Skin of body (tissue), 1 donor: ENCODE measurements at regions not wholly inside any gene's neighbourhood (a gene's known extent, or its start where the extent isn't known, plus 50 kb on each side); places are given as distances from the start of the nearest gene placed in this dataset.

Source experiments
- DNase-seq: peaks from one replicate; lab custom pipeline; 2025; lab: John Stamatoyannopoulos, UW

- no peak for DNase-seq
Measured at GRCh38 chr7:18153183-18153748, 125.6 kb upstream of the PRPS1L1 start.

DNA sequence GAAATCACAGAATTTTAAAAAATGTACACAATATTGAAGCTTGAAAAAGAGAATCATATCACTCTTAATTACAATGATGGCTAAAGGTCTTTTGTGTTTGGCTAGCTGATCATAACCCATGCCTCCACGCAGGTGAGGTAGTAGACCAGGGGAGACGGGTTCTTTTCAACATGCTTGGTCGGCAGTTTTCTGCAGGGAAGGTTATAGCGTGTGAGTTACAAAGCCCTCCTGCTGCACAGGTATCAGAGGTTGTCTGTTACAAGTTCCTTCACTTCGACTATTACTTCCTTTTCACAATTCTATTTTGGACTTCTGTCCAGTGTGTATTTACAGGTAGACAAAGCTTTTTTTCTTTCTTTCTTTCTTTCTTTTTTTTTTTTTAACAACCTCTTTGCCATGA lies 127.1 kb upstream of the PRPS1L1 start:
- DNase-seq, result no peak

DNA sequence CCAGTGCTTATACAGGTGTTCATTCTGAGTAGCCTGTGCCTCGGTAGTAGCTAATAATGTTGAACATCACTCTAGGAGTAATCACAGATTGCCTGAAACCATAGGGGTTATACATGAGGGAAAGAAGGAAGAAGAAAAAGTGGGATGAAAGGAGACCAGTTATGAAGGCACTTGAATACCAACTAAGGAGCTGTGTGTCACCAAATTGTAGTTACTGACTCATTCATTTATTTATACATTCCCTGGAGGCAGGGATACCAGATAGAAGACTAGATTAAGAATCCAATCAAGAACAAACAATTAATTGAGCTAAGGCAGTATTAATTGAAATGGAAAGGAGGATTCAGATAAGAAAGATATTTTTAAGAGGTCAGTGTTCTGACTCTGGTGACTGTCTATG lies 129.6 kb upstream of the PRPS1L1 start:
- DNase-seq, result no peak

GRCh38 chr7:18162657-18163056 lies 135.0 kb upstream of the PRPS1L1 start:
- no peak for DNase-seq

DNA sequence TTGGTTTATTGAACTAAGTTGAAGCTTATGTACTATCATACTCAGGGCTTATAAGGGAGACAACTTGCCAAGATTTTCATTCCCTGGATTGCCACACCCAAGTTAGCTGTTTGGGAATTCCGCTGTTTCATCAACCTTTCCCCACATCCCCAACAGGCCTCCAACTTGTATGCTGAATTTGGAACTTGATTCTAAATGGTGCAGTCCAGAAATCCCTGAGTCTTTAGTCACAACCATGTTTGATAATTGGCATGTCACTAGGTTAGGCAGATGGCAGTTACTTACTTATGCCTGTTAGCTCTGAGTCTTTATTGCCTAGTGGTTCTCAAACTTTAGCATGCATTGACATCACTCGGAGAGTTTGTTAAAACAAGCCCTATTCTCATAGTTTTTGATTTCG lies 135.4 kb upstream of the PRPS1L1 start:
- no peak for DNase-seq

DNA sequence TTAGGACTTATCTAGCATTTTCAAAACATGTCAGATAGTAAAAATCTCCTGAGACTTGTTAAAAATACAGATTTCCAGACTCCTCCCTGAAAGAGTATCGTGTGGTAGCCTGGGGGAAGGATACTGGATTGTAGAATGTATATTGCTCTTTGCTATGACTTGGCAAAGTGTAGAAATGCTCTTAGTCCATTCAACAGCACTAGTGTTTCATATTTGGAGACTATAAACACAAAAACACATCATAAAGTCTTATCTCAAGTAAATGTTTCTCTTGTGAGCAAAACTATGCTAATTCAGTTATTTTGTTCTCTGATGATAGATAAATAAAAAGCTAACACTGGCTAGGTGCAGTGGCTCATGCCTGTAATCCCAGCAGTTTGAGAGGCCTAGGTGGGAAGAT lies 137.5 kb upstream of the PRPS1L1 start:
- DNase-seq, result peak; percentile 13

GRCh38 chr7:18166002-18166401 lies 138.4 kb upstream of the PRPS1L1 start:
- DNase-seq, result no peak

- DNase-seq, result no peak
Measured at GRCh38 chr7:18167815-18168214, 140.2 kb upstream of the PRPS1L1 start.

- DNase-seq, result no peak
Measured at GRCh38 chr7:18174996-18175395, 147.3 kb upstream of the PRPS1L1 start.

DNA sequence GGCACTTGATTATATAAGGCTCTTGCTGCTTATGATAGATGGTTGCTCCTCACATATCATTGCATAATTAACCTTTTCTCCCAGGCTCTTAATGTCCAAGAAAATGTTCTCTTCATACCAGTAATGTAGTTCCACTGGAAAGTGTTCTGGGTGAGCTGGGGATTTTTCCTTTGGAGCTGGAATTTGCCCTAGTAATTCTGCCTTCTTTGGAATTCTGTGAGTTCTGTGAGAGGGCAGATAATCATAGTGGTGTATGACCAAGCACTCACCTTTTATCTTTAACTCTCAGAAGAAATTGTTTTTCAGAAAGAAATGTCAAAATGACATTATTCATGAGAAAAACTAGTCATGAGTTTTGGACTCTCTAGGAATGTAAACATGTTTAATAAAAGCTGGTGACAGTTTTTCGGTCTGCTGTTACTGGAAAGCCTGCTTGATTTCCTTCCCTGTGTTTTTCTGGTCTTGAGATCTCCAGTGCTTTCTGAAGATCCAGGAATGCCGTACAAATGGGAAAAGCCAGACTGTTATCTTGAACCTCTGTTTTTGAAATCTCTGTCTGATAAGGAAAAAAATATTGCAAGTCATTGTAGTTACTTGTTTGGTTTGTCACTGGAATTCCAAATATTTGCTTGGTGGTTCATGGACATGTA lies 148.3 kb upstream of the PRPS1L1 start:
- DNase-seq, result no peak

DNA sequence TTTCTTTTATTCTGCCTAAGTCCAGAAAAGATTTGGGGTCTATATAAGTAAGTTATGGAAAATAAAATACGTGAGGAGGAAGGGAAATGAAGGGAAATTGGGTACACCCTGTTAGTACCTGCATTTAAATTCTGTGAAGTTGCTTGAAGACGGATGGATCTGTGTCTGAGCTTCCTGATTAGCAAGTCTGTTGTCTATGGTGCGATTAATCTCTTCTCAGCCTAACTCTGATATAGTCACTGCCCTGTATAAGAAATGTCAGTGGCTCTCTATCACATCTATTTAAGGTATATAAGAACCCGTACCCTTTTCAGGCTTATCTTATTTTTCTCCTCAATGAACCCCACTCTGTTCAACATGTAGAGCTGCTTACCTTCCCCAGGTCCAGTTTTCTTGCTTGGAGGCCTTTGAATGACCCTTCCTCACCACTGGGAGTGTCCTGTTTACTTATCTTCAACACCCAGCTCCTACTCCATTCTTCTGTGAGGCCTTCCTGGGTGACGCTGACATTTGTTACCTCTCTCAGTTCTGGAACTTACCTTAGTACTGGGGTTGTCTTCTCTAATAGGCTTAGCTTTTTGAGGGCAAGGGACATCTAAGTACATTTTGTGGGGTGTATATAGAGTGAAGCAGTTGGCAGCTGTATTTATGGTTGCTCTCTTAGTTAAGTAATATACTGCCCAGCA lies 149.6 kb upstream of the PRPS1L1 start:
- DNase-seq, result no peak

GRCh38 chr7:18177815-18178660 lies 150.4 kb upstream of the PRPS1L1 start:
- no peak for DNase-seq

DNA sequence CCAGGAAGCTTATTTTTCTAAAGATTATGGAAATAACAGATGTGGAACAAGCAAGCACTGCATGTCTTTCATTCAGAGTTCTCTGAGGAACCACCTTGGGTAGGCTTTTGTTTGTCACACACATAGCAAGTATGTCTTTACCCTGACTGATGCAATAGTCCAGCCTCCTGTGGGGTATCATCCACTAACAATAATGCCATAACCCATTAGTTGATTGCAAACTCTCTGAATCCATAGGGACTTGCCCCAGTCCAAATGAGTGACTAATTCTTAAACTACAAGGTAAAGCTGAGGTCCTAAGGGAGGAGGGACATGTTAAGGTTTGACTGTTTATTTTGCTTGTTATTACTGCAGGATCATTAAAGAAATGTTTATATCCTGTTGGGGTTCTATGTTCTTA lies 151.4 kb upstream of the PRPS1L1 start:
- DNase-seq, result no peak

DNA sequence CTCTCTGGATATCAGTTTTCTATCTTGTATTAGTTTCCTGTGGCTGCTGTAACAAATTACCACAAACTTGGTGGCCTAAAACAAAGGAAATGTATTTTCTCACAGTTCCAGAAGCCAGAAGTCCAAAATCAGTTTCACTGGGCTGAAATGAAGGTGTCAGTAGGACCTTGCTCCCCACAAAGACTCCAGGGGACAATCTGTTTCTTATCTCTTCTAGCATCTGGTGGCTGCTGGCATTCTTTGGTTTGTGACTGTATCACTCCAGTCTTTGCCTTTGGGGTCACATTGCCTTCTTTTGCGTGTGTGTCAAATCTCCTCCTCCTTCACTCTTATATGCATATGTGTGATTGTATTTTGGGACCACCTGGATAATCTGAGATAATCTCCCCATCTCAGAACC lies 153.0 kb upstream of the PRPS1L1 start:
- no peak for DNase-seq

DNA sequence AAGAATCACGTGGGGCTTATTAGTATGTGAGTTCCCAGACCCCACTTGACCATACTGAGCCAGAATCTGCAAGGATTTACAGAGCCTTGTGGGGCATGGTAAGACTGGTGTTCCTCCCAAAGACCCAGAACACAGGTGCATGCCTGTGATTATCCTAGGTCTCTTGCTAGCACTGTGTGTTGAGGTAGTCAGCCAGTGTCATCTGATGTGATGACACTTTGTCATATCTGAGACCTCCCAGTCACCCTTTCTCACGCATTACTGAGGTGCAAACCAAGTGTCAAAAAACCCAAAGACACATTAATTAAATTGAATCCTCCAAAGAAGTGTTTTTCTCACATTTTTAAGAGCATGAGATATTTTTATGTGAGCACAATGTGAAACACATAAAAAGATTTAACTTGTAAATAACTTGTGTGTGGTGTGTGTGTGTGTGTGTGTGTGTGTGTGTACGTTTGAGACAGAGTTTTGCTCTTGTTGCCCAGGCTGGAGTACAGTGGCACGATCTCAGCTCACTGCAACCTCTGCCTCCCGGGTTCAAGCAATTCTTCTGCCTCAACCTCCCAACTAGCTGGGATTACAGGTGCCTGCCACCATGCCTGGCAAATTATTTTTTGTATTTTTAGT lies 162.0 kb upstream of the PRPS1L1 start:
- no peak for DNase-seq

DNA sequence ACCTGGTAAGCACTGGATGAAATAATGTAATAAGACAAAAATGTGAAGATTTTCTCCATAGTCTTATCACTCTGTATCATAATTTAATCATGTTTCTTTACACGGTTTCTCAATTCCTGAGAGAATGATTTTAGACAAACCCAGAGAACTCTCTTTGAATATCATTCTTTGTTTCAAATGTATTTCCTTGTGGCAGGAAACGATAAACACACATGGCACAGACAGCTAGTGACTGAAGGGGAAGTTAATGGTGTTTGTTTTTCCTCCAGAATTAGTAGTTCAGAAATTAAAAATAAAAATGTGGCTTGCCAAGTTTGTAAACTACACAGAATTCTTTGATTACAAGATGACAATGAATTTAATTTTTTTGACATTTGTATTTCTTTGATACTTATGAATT lies 163.7 kb upstream of the PRPS1L1 start:
- DNase-seq, result no peak

DNA sequence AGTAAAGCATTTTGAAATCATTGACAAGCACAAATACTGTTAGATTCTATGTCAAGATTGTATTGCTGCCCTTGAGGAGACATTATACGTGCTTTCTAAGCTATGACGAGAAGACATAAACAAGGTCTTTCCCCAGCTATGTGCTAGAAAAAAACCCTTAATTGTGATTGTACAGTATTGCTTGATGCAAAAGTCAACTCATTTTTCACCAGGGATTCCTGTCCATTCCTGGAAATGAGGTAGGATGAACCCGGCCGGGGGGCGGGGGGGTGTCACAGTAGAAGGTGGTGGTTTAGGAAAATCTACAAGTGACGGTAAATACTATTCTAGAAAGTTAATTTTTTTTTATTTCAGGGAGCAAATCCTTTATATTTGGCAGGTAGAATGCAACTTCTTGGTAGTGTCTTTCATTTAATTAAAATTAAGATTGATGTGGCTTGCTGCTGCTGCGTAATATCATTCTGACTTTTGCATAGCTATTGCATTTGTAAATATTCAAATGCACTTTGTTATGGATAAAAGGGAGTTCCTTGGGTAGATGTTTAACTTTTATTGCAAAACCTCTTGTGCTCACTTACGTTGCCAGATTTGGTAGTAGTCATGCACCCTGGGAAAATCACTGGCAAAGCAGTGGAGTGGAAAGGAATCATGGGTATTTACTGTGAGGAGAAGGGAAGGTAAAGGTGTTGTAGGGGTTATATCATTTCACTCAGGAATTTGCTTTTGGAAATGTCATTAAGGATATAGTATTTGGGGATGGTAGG lies 164.4 kb upstream of the PRPS1L1 start:
- no peak for DNase-seq

GRCh38 chr7:18194616-18195015 lies 167.0 kb upstream of the PRPS1L1 start:
- DNase-seq, result no peak

DNA sequence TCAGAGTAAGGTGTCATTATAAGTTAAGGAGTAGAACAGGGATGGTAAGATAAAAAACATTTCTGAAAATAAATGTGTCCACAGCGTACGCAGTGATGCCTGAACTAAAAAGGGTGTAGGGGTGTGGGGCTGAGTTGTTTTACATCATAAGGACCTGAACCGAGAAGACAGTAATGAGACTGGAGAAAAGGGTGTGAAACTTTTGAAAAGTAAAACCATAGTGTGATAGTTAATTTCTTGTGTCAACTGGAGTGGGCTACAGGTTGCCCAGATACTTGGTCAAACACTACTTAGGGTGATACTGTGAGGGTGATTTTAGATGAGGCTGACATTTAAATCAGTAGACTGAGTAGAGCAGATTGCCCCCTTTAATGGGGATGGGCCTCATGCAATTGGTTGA lies 169.0 kb upstream of the PRPS1L1 start:
- no peak for DNase-seq

- no peak for DNase-seq
Measured at GRCh38 chr7:18198868-18199267, 171.2 kb upstream of the PRPS1L1 start.

DNA sequence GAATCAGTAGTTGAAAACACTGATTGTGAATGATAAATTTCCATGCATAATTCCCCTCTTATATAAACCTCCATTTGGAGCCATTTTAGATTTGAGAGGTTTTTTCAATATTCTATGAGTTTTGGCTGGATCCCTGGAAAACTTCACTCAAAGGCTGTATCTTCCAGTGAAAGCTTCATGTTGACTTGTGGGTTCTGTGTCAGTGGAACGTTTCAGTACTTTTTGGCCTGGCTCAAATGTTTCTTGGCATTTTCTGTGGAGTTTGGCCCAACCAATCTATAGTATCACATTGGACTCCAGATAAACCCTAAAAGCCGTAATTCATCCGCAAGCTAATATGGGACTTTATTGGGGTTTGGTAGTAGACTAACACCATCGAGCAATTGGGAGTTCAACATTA lies 172.6 kb upstream of the PRPS1L1 start:
- no peak for DNase-seq
